IMR-90 (cell line): ENCODE measurements at regions not wholly inside any gene's neighbourhood (a gene's known extent, or its start where the extent isn't known, plus 50 kb on each side); places are given as distances from the start of the nearest gene placed in this dataset.

Source experiments
- ATAC-seq: fragments of 200-7000 bp; cut with Tn5 transposase; 2 replicates; pipeline ENCODE4 v1.9.1; 2020; ENCODE audit warnings: low read depth, mild to moderate bottlenecking, moderate library complexity
- BruUV-seq: library from RNA; stranded (reverse); fragments of 400-500 nt; replicated peaks from 2 replicates; lab custom pipeline; 2021; lab: Mats Ljungman, UMichigan
- CTCF ChIA-PET: fragments of 300-600 bp; formaldehyde crosslinking; extraction: SDS; loops from one replicate; lab custom pipeline; 2021; ENCODE audit warnings: antibody characterized with exemption; lab: Yijun Ruan, JAX
- POLR2A ChIA-PET: fragments of 300-600 bp; sonication (Branson Sonifier 250); formaldehyde crosslinking; loops from one replicate; lab custom pipeline; 2022; ENCODE audit warnings: antibody characterized with exemption; ENCODE audit not compliant: unreplicated experiment; lab: Charles Lee
- DNase-seq: peaks from one replicate; pipeline ENCODE4 v3.0.0; 2013
- H2AFZ ChIP-seq: replicated peaks from 2 replicates; pipeline ENCODE3; 2013; ENCODE audit warnings: low read length, mild to moderate bottlenecking; ENCODE audit not compliant: poor library complexity
- H2AK5ac ChIP-seq: 2 replicates; pipeline ENCODE4 v1.6.1; 2013; ENCODE audit warnings: low read depth, low read length, inconsistent platforms
- H2AK9ac ChIP-seq: replicated peaks from 2 replicates; pipeline ENCODE3; 2013; ENCODE audit warnings: mild to moderate bottlenecking, low read depth, low read length, moderate library complexity; ENCODE audit not compliant: poor library complexity
- H2BK120ac ChIP-seq: 2 replicates; pipeline ENCODE4 v1.6.1; 2013; ENCODE audit warnings: low read depth, low read length, inconsistent platforms
- H2BK15ac ChIP-seq: 3 replicates; pipeline ENCODE4 v1.6.1; 2013; ENCODE audit warnings: low read depth, low read length, inconsistent platforms
- H2BK20ac ChIP-seq: 2 replicates; pipeline ENCODE4 v1.6.1; 2013; ENCODE audit warnings: low read depth, mild to moderate bottlenecking, inconsistent platforms, low read length, moderate library complexity
- H2BK5ac ChIP-seq: 2 replicates; pipeline ENCODE4 v1.6.1; 2013; ENCODE audit warnings: mild to moderate bottlenecking, low read depth, low read length, inconsistent platforms; ENCODE audit not compliant: poor library complexity, severe bottlenecking
- H3K14ac ChIP-seq: replicated peaks from 2 replicates; pipeline ENCODE4 v1.6.1; 2013; ENCODE audit warnings: low read depth, low read length, inconsistent platforms
- H3K18ac ChIP-seq: 2 replicates; pipeline ENCODE4 v1.6.1; 2013; ENCODE audit warnings: low read depth, low read length, control low read depth
- H3K23ac ChIP-seq: 2 replicates; pipeline ENCODE4 v1.6.1; 2013; ENCODE audit warnings: low read depth, low read length, inconsistent platforms
- H3K27ac ChIP-seq: 2 replicates; pipeline ENCODE4 v1.5.1; 2013; ENCODE audit warnings: mild to moderate bottlenecking, control low read depth, low read length; ENCODE audit not compliant: insufficient read depth
- H3K27me3 ChIP-seq: 2 replicates; pipeline ENCODE4 v1.6.1; 2013; ENCODE audit warnings: low read length; ENCODE audit not compliant: control insufficient read depth, insufficient read depth
- H3K36me3 ChIP-seq: 2 replicates; pipeline ENCODE4 v1.6.1; 2013; ENCODE audit warnings: low read length, mixed read lengths; ENCODE audit not compliant: control insufficient read depth, insufficient read depth
- H3K4ac ChIP-seq: 2 replicates; pipeline ENCODE4 v1.6.1; 2013; ENCODE audit warnings: low read depth, low read length, inconsistent platforms
- H3K4me1 ChIP-seq: 2 replicates; pipeline ENCODE4 v1.6.1; 2013; ENCODE audit warnings: low read length, mixed read lengths; ENCODE audit not compliant: control insufficient read depth, insufficient read depth
- H3K4me2 ChIP-seq: 2 replicates; pipeline ENCODE4 v1.6.1; 2013; ENCODE audit warnings: low read depth, mild to moderate bottlenecking, control low read depth, low read length, moderate library complexity
- H3K4me3 ChIP-seq: 2 replicates; pipeline ENCODE4 v1.5.1; 2013; ENCODE audit warnings: low read depth, mild to moderate bottlenecking, control low read depth, low read length, moderate library complexity; ENCODE audit not compliant: insufficient read depth
- H3K56ac ChIP-seq: 2 replicates; pipeline ENCODE4 v1.6.1; 2013; ENCODE audit warnings: low read length, inconsistent platforms; ENCODE audit not compliant: insufficient read depth; ENCODE audit errors: extremely low read depth
- H3K79me1 ChIP-seq, 2 experiments: 2 replicates each; pipeline ENCODE4 v1.6.1; 2013; ENCODE audit warnings: low read length in 2 of 2, inconsistent platforms in 1 of 2, low read depth in 1 of 2
- H3K9ac ChIP-seq: 2 replicates; pipeline ENCODE4 v1.6.1; 2013; ENCODE audit warnings: low read depth, low read length, control low read depth
- H3K9me1 ChIP-seq: 2 replicates; pipeline ENCODE4 v1.6.1; 2013; ENCODE audit warnings: low read length, inconsistent platforms; ENCODE audit not compliant: insufficient read depth
- H3K9me3 ChIP-seq: 2 replicates; pipeline ENCODE4 v1.6.1; 2013; ENCODE audit warnings: low read length; ENCODE audit not compliant: control insufficient read depth, insufficient read depth
- H4K20me1 ChIP-seq: 2 replicates; pipeline ENCODE4 v1.6.1; 2013; ENCODE audit warnings: low read length, inconsistent platforms; ENCODE audit not compliant: insufficient read depth
- H4K5ac ChIP-seq: 2 replicates; pipeline ENCODE4 v1.6.1; 2013; ENCODE audit warnings: mild to moderate bottlenecking, low read depth, low read length, control low read depth
- H4K8ac ChIP-seq, 2 experiments: 2 replicates each; pipeline ENCODE4 v1.6.1; 2013; ENCODE audit warnings: low read depth in 2 of 2, low read length in 2 of 2, control low read depth in 1 of 2, inconsistent platforms in 1 of 2
- H4K91ac ChIP-seq: 2 replicates; pipeline ENCODE4 v1.6.1; 2013; ENCODE audit warnings: low read depth, low read length, inconsistent platforms; ENCODE audit not compliant: insufficient read depth
- BHLHE40 ChIP-seq: fragments of 150-350 bp; IDR thresholded peaks from 2 replicates; pipeline ENCODE4 v1.6.1; 2016; ENCODE audit warnings: mild to moderate bottlenecking, low read depth, low read length
- MAFK ChIP-seq: IDR thresholded peaks from 2 replicates; pipeline ENCODE4 v1.6.1; 2012; ENCODE audit warnings: low read depth, low read length, improper control_type of control experiment
- MAZ ChIP-seq: IDR thresholded peaks from 2 replicates; pipeline ENCODE4 v1.6.1; 2012; ENCODE audit warnings: low read depth, mild to moderate bottlenecking, low read length, improper control_type of control experiment, moderate library complexity, borderline replicate concordance
- MXI1 ChIP-seq: IDR thresholded peaks from 2 replicates; pipeline ENCODE4 v1.6.1; 2012; ENCODE audit warnings: low read depth, mild to moderate bottlenecking, low read length, moderate library complexity, borderline replicate concordance
- NFE2L2 ChIP-seq: fragments of 150-350 bp; IDR thresholded peaks from 2 replicates; pipeline ENCODE4 v1.6.1; 2016; ENCODE audit warnings: low read depth, mild to moderate bottlenecking, low read length
- WGBS, 2 experiments: methylation state at CpG; one replicate each; pipeline versions ENCODE4 v1.1.5 to v1.1.7; 2013; ENCODE audit warnings: missing lambda C conversion rate in 2 of 2; ENCODE audit not compliant: insufficient read length in 1 of 2; ENCODE audit errors: extremely low coverage in 2 of 2; 5-methylcytosine and 5-hydroxymethylcytosine counted together
- dilution Hi-C: fragments of 300-500 bp; cut with HindIII; formaldehyde crosslinking; loops from one replicate; pipeline ENCODE4 v1.14.3; 2018; ENCODE audit warnings: low sequenced_read_pairs; ENCODE audit not compliant: unreplicated experiment
- in situ Hi-C: fragments of 300-500 bp; cut with MboI; formaldehyde crosslinking; loops from 3 replicates; pipeline ENCODE4 v1.14.3; 2019; ENCODE audit warnings: low sequenced_read_pairs, inconsistent platforms, mixed read lengths
- intact Hi-C: fragments of 100-400 bp; cut with micrococcal nuclease; formaldehyde crosslinking; loops from 2 replicates; pipeline ENCODE4 v1.10.0; 2022
- TF ChIP-seq, protein P1 (sequence below): fragments of 150-350 bp; IDR thresholded peaks from 2 replicates; pipeline ENCODE4 v1.6.1; 2017; ENCODE audit warnings: mild to moderate bottlenecking, antibody characterized with exemption, low read length, low read depth
- TF ChIP-seq, protein P2 (sequence below): conservative IDR thresholded peaks from 2 replicates; pipeline ENCODE4 v1.5.1; 2012; ENCODE audit warnings: mild to moderate bottlenecking, low read depth, low read length, improper control_type of control experiment

DNA sequence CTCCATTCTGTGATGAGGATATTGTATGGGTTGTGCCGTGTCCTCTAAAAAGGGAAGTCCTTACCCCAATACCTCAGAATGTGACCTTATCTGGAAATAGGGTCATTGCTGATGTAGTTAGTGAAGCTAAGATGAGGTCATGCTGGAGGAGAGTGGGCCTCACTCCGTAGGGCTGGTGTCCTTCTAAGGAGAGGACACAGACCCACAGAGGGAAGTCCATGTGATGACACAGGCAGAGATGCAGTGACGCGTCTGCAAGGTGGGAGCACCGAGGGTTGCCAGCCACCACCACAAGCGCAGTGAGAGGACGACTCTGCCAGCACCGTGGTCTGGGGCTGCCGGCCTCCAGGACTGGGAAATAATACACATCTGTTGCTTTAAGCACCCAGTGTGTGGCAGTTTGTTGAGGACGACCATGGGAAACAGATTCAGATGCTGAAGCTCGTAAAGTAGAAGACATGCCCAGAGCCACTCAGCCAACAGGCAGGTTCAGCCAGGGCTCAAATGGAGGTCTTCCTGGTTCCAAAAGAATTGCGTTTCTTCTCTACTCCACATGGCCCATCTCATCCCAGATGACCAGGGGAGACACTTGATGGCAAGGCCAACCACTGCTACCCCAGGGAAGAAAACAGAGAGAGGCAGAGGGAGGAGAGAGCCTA lies 59.2 kb upstream of the DUSP22 start:
- 90% methylated on average over 7 of the region's 12 CpGs; no CpG with 5 or more reads in 1 of the 2 experiments for WGBS, 2 experiments
- Histone ChIP-seq H3K4me3 (no peak overlapping the region), H2BK20ac (no peak overlapping the region), H4K91ac (no peak overlapping the region), H3K18ac (no peak overlapping the region), H3K4me2 (no peak overlapping the region), H3K4ac (no peak overlapping the region), H2BK5ac (no peak overlapping the region), H3K4me1 (peaks cover 2% of the 10 kb centered on the region; the same call in 1 of the 2 replicates), H3K27ac (no peak overlapping the region), H2AFZ (no peak overlapping the region), H3K79me1 (no peaks in the 10 kb centered on the region), H3K36me3 (no peaks in the 10 kb centered on the region), H3K14ac (no peak overlapping the region), H3K56ac (no peak overlapping the region), H3K9ac (no peak overlapping the region), H3K9me1 (no peaks in the 10 kb centered on the region; the same call in 1 of the 2 replicates), H3K27me3 (peaks cover 2% of the 10 kb centered on the region; the same call in 1 of the 2 replicates), H3K23ac (no peak overlapping the region), H4K8ac (no peak overlapping the region), H4K5ac (no peak overlapping the region), H2AK5ac (no peak overlapping the region), H3K9me3 (no peaks in the 10 kb centered on the region), H2BK15ac (no peak overlapping the region), H2AK9ac (no peak overlapping the region), H2BK120ac (no peak overlapping the region), H4K20me1 (no peaks in the 10 kb centered on the region)
- TF ChIP-seq, protein P1, sequence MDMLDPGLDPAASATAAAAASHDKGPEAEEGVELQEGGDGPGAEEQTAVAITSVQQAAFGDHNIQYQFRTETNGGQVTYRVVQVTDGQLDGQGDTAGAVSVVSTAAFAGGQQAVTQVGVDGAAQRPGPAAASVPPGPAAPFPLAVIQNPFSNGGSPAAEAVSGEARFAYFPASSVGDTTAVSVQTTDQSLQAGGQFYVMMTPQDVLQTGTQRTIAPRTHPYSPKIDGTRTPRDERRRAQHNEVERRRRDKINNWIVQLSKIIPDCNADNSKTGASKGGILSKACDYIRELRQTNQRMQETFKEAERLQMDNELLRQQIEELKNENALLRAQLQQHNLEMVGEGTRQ: no peak
- no peak for TF ChIP-seq NFE2L2
- TF ChIP-seq MAFK: no peak
- TF ChIP-seq, protein P2, sequence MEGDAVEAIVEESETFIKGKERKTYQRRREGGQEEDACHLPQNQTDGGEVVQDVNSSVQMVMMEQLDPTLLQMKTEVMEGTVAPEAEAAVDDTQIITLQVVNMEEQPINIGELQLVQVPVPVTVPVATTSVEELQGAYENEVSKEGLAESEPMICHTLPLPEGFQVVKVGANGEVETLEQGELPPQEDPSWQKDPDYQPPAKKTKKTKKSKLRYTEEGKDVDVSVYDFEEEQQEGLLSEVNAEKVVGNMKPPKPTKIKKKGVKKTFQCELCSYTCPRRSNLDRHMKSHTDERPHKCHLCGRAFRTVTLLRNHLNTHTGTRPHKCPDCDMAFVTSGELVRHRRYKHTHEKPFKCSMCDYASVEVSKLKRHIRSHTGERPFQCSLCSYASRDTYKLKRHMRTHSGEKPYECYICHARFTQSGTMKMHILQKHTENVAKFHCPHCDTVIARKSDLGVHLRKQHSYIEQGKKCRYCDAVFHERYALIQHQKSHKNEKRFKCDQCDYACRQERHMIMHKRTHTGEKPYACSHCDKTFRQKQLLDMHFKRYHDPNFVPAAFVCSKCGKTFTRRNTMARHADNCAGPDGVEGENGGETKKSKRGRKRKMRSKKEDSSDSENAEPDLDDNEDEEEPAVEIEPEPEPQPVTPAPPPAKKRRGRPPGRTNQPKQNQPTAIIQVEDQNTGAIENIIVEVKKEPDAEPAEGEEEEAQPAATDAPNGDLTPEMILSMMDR: no peak
- no peak for TF ChIP-seq MAZ
- TF ChIP-seq MXI1: no peak
- no peak for TF ChIP-seq BHLHE40
- in situ Hi-C loops (no loop called here), dilution Hi-C loops (no loop called here), intact Hi-C loops (no loop called here)
- ATAC-seq (no peak), DNase-seq (no peak)
- CTCF ChIA-PET: no interaction called here
- BruUV-seq: no TSS peak
- POLR2A ChIA-PET: no interaction called here
